Ovary (tissue), 7 donors: ENCODE measurements at regions not wholly inside any gene's neighbourhood (a gene's known extent, or its start where the extent isn't known, plus 50 kb on each side); places are given as distances from the start of the nearest gene placed in this dataset.
A peak's percentile ranks its signal among the peaks of the same experiment; 100 is the strongest.

Source experiments
- DNase-seq, 5 donors: peaks; one replicate each; pipeline ENCODE4 v3.0.0-alpha.2; 2019 to 2020
- H3K27ac ChIP-seq, 2 donors: fragments of 200-600 bp; one replicate each; pipeline versions ENCODE4 v1.5.1 to v1.8.0; 2019 to 2022
- H3K27me3 ChIP-seq: fragments of 200-600 bp; one replicate; pipeline ENCODE4 v1.8.0; 2022
- H3K36me3 ChIP-seq: fragments of 200-600 bp; sonication (generic); one replicate; pipeline ENCODE4 v1.5.1; 2019
- H3K4me1 ChIP-seq: one replicate; pipeline ENCODE4 v1.8.1; 2013; ENCODE audit warnings: mild to moderate bottlenecking, moderate library complexity; ENCODE audit not compliant: insufficient read depth
- H3K4me3 ChIP-seq: fragments of 200-600 bp; sonication (generic); one replicate; pipeline ENCODE4 v1.5.1; 2017
- H3K9me3 ChIP-seq, 2 donors: fragments of 200-600 bp in 1 of 2; sonication (generic) in 1 of 2; one replicate each; pipeline versions ENCODE4 v1.5.1 to v1.8.1; 2013 to 2019; ENCODE audit warnings: mild to moderate bottlenecking in 1 of 2, moderate library complexity in 1 of 2
- CTCF ChIP-seq, 3 donors: fragments of 450-650 bp in 2 of 3; fragments of 200-600 bp in 1 of 3; IDR thresholded peaks; one replicate each; pipeline versions ENCODE4 v1.5.1 to v1.8.0; 2016 to 2022; ENCODE audit warnings: antibody characterized with exemption in 3 of 3, mild to moderate bottlenecking in 1 of 3
- EP300 ChIP-seq: sonication (generic); formaldehyde crosslinking; IDR thresholded peaks from one replicate; pipeline ENCODE4 v1.6.1; 2017; ENCODE audit warnings: antibody characterized with exemption
- POLR2A ChIP-seq: fragments of 450-650 bp; IDR thresholded peaks from one replicate; pipeline ENCODE4 v1.6.1; 2017; ENCODE audit warnings: antibody characterized with exemption, mild to moderate bottlenecking, moderate library complexity
- WGBS, 3 donors: extraction: QIAGEN DNeasy Blood & Tissue Kit in 1 of 3; methylation state at CpG; one replicate each; pipeline versions ENCODE4 v1.1.5 to v1.1.7; 2013 to 2017; 5-methylcytosine and 5-hydroxymethylcytosine counted together
- intact Hi-C, 4 donors: fragments of 100-400 bp; cut with DNase I; formaldehyde crosslinking; loops; one replicate each; pipeline versions ENCODE4 v1.11.0 to v1.15.1; 2022 to 2023
- donor health status: DM: no; HTN: no; CAD: no; lungs with moderate emphysema.
- donor health status: DM: no; HTN: no; CAD: no.
- donor health status: Bipolar disorder and iron deficiency.
- donor health status: DM: no; HTN: no; CAD: no.
- donor health status: DM: yes; HTN: yes; CAD: no.

- WGBS, 3 donors, result 83 to 85% (median 84%) methylated on average over 9 of the region's 9 CpGs
- Histone ChIP-seq H3K9me3 (no peaks in the 10 kb centered on the region), H3K36me3 (no peaks in the 10 kb centered on the region), H3K4me3 (no peak overlapping the region), H3K27ac (no peak overlapping the region), H3K27me3 (no peaks in the 10 kb centered on the region), H3K4me1 (no peaks in the 10 kb centered on the region)
- peak in 2 of 5 donors; percentile 4 to 7 for DNase-seq
- intact Hi-C loops, result no loop called here
- TF ChIP-seq EP300, result no peak
- TF ChIP-seq CTCF (IDR thresholded peaks at IDR 0.05), result no peak
- TF ChIP-seq POLR2A, result no peak
These were observed 234.4 kb downstream of the NDUFA10 start for GRCh38 chr2:239790721-239791120.

DNA sequence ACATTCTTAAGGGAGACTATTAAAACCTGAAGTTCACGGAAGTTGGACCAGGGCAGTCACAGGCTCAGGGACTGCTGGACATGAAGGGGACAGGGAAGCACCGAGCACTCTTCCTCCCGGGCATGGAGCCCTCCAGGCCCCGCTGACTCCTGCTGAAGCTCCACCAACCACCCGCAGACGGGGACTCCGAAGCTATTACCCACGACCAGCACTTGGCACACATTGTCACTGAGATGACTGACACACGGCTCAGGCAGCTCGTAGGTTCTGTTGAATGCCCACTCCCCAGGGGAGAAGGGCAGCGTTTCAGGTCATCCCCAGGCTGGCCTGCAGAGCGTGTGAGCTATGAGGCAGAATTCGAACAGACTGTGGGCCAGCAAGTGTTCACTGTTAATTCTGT is 234.8 kb downstream of the NDUFA10 start:
- Histone ChIP-seq H3K27ac (no peak overlapping the region), H3K4me3 (no peak overlapping the region), H3K4me1 (no peaks in the 10 kb centered on the region), H3K27me3 (no peaks in the 10 kb centered on the region), H3K36me3 (no peaks in the 10 kb centered on the region), H3K9me3 (no peaks in the 10 kb centered on the region)
- intact Hi-C loops, result no loop called here
- WGBS, 3 donors, result 79 to 92% (median 90%) methylated on average over 13 of the region's 13 CpGs
- no peak for TF ChIP-seq CTCF (IDR thresholded peaks at IDR 0.05)
- TF ChIP-seq POLR2A, result no peak
- no peak for TF ChIP-seq EP300
- DNase-seq, result peak in 3 of 5 donors; percentile 3 to 4 (median 3)

DNA sequence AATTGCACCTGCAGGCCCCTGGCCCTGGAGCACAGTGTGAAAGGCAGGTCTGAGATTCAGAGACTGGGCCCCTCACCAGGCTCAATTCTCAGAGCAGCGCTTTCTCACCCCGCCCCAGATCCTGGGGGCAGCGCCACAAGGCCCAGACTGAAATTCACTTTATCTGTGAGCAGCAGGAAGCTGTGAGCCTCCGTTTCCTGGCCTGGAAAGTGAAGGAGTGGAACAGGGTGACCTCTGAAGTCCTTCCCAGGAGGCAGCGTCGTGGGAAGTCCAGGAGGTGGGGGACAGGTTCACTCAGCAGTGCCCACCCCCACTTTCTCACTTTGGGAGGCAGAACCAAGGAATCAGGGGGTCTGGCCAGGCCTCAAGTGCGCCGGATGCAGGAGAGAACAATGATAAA is 235.4 kb downstream of the NDUFA10 start:
- Histone ChIP-seq H3K27me3 (no peaks in the 10 kb centered on the region), H3K36me3 (no peaks in the 10 kb centered on the region), H3K27ac (no peak overlapping the region), H3K4me1 (no peaks in the 10 kb centered on the region), H3K9me3 (no peaks in the 10 kb centered on the region), H3K4me3 (no peak overlapping the region)
- TF ChIP-seq POLR2A (no peak), EP300 (no peak), CTCF (IDR thresholded peaks at IDR 0.05) (no peak)
- DNase-seq, result peak in 1 of 5 donors; percentile 8
- intact Hi-C loops, result no loop called here
- 37 to 57% (median 49%) methylated on average over 8 of the region's 8 CpGs for WGBS, 3 donors

GRCh38 chr2:239788576-239789098 is 236.5 kb downstream of the NDUFA10 start:
- Histone ChIP-seq H3K36me3 (no peaks in the 10 kb centered on the region), H3K4me3 (no peak overlapping the region), H3K4me1 (no peaks in the 10 kb centered on the region), H3K9me3 (no peaks in the 10 kb centered on the region), H3K27me3 (no peaks in the 10 kb centered on the region), H3K27ac (no peak overlapping the region)
- intact Hi-C loops, result no loop called here
- no peak for DNase-seq
- WGBS, 3 donors, result 88 to 93% (median 89%) methylated on average over 6 of the region's 6 CpGs
- TF ChIP-seq POLR2A (no peak), CTCF (IDR thresholded peaks at IDR 0.05) (no peak), EP300 (no peak)
